ENCODE measurements at regions not wholly inside any gene's neighbourhood (a gene's known extent, or its start where the extent isn't known, plus 50 kb on each side); places are given as distances from the start of the nearest gene placed in this dataset.

DNA sequence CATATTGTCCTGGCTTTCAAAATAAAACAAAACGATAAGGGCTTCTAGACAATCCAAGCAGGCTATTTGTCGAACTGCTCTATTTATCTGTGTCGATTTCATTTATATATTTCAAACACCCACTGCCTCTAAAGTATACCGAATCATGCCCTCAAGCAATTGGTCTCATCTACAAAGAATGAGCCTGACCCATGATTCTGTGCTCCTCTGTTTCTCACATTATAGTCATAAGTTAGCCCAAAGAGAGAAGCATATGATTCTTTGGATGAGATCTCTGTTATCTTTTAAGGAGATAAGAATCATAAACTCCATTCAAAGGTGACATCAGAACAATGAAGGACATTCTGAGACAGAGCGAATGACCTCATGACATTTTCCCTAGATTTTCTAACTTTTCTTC lies 191.1 kb downstream of the MAP2K6 start:
- no peaks in the 10 kb centered on the region for H3K9me3 ChIP-seq
- ChIA-PET CTCF (no interaction called here), POLR2A (no interaction called here)
- no peak overlapping the region for H3K4me3 Mint-ChIP-seq
- H3K4me1 ChIP-seq (ENCODE audit: control insufficient read depth in 1 of 2, extremely low read depth in 1 of 2, insufficient read depth in 2 of 2, low read length in 2 of 2) = no peaks in the 10 kb centered on the region
- H3K4me1 Mint-ChIP-seq = peaks cover 14 to 23% (median 15%) of the 10 kb centered on the region in 3 donors
- no peak overlapping the region for H3K4me3 ChIP-seq (ENCODE audit: control insufficient read depth in 1 of 2, extremely low read depth in 1 of 2, low read length in 1 of 2)
- H3K27ac Mint-ChIP-seq = no peak overlapping the region
- H3K36me3 ChIP-seq (ENCODE audit: control insufficient read depth in 2 of 2, extremely low read depth in 1 of 2, insufficient read depth in 1 of 2, low read length in 1 of 2) = no peaks in the 10 kb centered on the region
- H3K27me3 Mint-ChIP-seq = peaks cover 5 to 13% of the 10 kb centered on the region in 2 donors
- no peaks in the 10 kb centered on the region for H3K36me3 Mint-ChIP-seq
- no peak for DNase-seq
- WGBS (ENCODE audit: insufficient coverage) = 83% methylated on average over 1 of the region's 5 CpGs
- H3K27ac ChIP-seq (ENCODE audit: low read length) = no peak overlapping the region
- no peak for ATAC-seq (replicated peaks in 1 of 4)
- H3K27me3 ChIP-seq (replicated peaks in 1 of 2; ENCODE audit: control insufficient read depth in 2 of 2, extremely low read depth in 1 of 2, insufficient read depth in 2 of 2, low read length in 1 of 2) = no peaks in the 10 kb centered on the region
- no peaks in the 10 kb centered on the region for H3K9me3 Mint-ChIP-seq

DNA sequence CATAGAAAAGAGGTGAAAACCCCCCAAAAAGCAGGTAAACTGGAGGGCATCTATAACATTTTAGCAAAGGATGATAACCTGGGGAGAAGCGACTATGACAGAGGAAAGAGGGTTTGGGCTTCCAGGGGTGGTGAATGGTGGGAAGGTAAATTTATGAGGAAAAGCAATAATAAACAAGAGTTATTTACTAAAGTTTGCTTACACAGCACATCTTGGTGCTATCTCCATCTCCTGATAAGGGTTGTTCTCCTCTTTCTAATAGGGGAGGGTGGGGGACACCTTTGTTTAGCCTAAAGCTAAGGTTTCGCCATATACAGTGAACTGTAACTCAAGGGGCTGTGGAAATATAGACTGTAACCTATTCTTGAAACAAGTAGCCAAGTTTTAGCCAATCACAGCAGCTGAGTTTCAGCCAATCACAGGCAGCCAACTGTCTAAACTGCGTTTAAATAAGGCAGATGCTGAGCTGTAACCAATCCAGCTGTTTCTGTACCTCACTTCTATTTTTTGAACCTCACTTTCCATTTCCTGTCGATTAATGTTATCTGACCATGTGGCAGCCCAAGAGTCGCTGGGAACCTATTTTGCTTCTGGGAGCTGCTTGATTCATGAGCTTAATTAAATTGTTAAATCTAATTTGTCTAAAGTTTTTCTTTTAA lies 191.8 kb downstream of the MAP2K6 start:
- ATAC-seq (replicated peaks in 1 of 4) = no peak
- H3K4me1 Mint-ChIP-seq = peaks cover 14 to 23% (median 15%) of the 10 kb centered on the region in 3 donors
- Histone ChIP-seq H3K9me3 (no peaks in the 10 kb centered on the region), H3K27ac (ENCODE audit: low read length) (no peak overlapping the region), H3K4me1 (ENCODE audit: control insufficient read depth in 1 of 2, extremely low read depth in 1 of 2, insufficient read depth in 2 of 2, low read length in 2 of 2) (no peaks in the 10 kb centered on the region), H3K27me3 (replicated peaks in 1 of 2; ENCODE audit: control insufficient read depth in 2 of 2, extremely low read depth in 1 of 2, insufficient read depth in 2 of 2, low read length in 1 of 2) (no peaks in the 10 kb centered on the region), H3K4me3 (ENCODE audit: control insufficient read depth in 1 of 2, extremely low read depth in 1 of 2, low read length in 1 of 2) (no peak overlapping the region), H3K36me3 (ENCODE audit: control insufficient read depth in 2 of 2, extremely low read depth in 1 of 2, insufficient read depth in 1 of 2, low read length in 1 of 2) (no peaks in the 10 kb centered on the region)
- ChIA-PET CTCF (interaction anchor here in 1 of 2 donors (0.8 kb wide), 1 partner anchor 83 kb away, joined by 3 read pairs; no protein-coding TSS in a partner anchor), POLR2A (interaction anchor here in 1 of 2 donors (0.6 kb wide), 1 partner anchor 33 kb away, joined by 3 read pairs; no protein-coding TSS in a partner anchor)
- H3K9me3 Mint-ChIP-seq = no peaks in the 10 kb centered on the region
- WGBS (ENCODE audit: insufficient coverage) = 79% methylated on average over 2 of the region's 5 CpGs
- no peak overlapping the region for H3K27ac Mint-ChIP-seq
- H3K4me3 Mint-ChIP-seq = no peak overlapping the region
- DNase-seq = no peak
- H3K27me3 Mint-ChIP-seq = peaks cover 5 to 13% of the 10 kb centered on the region in 2 donors
- H3K36me3 Mint-ChIP-seq = no peaks in the 10 kb centered on the region

DNA sequence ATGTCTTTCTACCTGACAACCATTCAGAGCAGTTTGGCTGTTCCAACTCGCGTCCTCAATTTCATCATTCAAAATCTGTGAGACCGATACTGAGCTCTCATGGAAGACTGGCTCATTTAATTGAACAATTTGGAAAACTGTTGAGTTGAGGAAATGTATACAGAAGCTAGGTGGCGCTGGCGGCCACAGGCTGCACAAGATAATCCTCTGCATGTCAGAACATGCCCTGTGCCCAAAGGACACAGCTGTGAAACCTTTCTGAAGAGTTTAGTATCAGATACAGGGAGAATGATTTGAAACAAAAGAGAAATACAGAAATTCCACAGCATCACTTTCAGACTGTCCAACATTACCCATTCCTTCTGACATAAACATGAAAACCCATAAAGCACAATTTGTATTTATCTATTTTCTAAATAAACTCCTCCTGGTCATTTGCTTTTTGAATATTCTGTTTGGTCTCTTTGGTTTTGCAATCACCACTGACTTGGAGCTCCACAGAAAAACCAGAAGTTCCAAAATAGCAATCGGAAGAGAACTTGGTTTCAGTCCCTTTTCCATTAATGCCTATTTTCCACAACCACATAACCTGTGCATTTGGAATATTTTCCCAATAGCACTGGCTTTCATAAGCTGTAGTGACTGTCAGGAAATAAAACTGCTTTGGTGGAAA lies 192.8 kb downstream of the MAP2K6 start:
- no peak overlapping the region for H3K27ac Mint-ChIP-seq

DNA sequence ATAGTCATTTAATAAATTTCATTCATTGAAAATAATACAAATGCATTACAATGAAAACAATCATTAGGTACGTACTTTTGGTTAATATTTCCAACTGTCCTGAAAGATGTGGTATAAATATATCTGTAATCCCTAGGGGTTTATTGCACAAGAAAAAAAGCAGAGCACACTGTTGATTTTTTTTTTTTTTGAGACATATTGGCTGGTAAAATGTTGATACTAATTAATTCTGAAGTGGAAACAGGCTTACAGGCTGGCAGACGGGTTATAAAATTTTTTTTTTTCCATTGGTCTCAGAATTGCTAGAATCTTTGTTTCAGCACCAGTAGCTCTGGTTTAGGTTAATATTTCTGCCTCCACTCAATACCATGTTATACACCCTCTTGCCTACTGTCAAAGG lies 193.6 kb downstream of the MAP2K6 start:
- no peaks in the 10 kb centered on the region for H3K27me3 ChIP-seq (replicated peaks in 1 of 2; ENCODE audit: control insufficient read depth in 2 of 2, extremely low read depth in 1 of 2, insufficient read depth in 2 of 2, low read length in 1 of 2)
- no peak overlapping the region for H3K27ac ChIP-seq (ENCODE audit: low read length)
- H3K36me3 ChIP-seq (ENCODE audit: control insufficient read depth in 2 of 2, extremely low read depth in 1 of 2, insufficient read depth in 1 of 2, low read length in 1 of 2) = no peaks in the 10 kb centered on the region
- ATAC-seq (replicated peaks in 1 of 4) = no peak
- no peak overlapping the region for H3K27ac Mint-ChIP-seq
- DNase-seq = no peak
- H3K4me1 Mint-ChIP-seq = peaks cover 3 to 12% (median 5%) of the 10 kb centered on the region in 3 donors
- H3K36me3 Mint-ChIP-seq = no peaks in the 10 kb centered on the region
- no peak overlapping the region for H3K4me3 ChIP-seq (ENCODE audit: control insufficient read depth in 1 of 2, extremely low read depth in 1 of 2, low read length in 1 of 2)
- no peak overlapping the region for H3K4me3 Mint-ChIP-seq
- no peaks in the 10 kb centered on the region for H3K9me3 Mint-ChIP-seq
- peaks cover 5 to 13% of the 10 kb centered on the region in 2 donors for H3K27me3 Mint-ChIP-seq
- no peaks in the 10 kb centered on the region for H3K9me3 ChIP-seq
- WGBS (ENCODE audit: insufficient coverage) = no CpG with 5 or more reads among the region's 2 CpGs
- ChIA-PET POLR2A (no interaction called here), CTCF (interaction anchor here in 1 of 2 donors (0.6 kb wide), 1 partner anchor 165 kb away, joined by 3 read pairs; no protein-coding TSS in a partner anchor)
- H3K4me1 ChIP-seq (ENCODE audit: control insufficient read depth in 1 of 2, extremely low read depth in 1 of 2, insufficient read depth in 2 of 2, low read length in 2 of 2) = no peaks in the 10 kb centered on the region

More for the DNA sequence above, 192.8 kb downstream of the MAP2K6 start:
- WGBS (ENCODE audit: insufficient coverage) = 8% methylated on average over 2 of the region's 6 CpGs
- Histone ChIP-seq H3K4me3 (ENCODE audit: control insufficient read depth in 1 of 2, extremely low read depth in 1 of 2, low read length in 1 of 2) (no peak overlapping the region), H3K4me1 (ENCODE audit: control insufficient read depth in 1 of 2, extremely low read depth in 1 of 2, insufficient read depth in 2 of 2, low read length in 2 of 2) (no peaks in the 10 kb centered on the region), H3K36me3 (ENCODE audit: control insufficient read depth in 2 of 2, extremely low read depth in 1 of 2, insufficient read depth in 1 of 2, low read length in 1 of 2) (no peaks in the 10 kb centered on the region), H3K27ac (ENCODE audit: low read length) (no peak overlapping the region), H3K27me3 (replicated peaks in 1 of 2; ENCODE audit: control insufficient read depth in 2 of 2, extremely low read depth in 1 of 2, insufficient read depth in 2 of 2, low read length in 1 of 2) (no peaks in the 10 kb centered on the region), H3K9me3 (no peaks in the 10 kb centered on the region)
- POLR2A ChIA-PET = no interaction called here
- peak in 2 of 35 experiments; percentile 0 to 10 for DNase-seq
- Mint-ChIP-seq H3K27me3 (peaks cover 5 to 13% of the 10 kb centered on the region in 2 donors), H3K4me3 (no peak overlapping the region), H3K4me1 (peaks cover 11 to 20% (median 13%) of the 10 kb centered on the region in 3 donors), H3K9me3 (no peaks in the 10 kb centered on the region), H3K36me3 (no peaks in the 10 kb centered on the region)
- CTCF ChIA-PET = interaction anchor here in 1 of 2 donors (0.6 kb wide), 1 partner anchor 165 kb away, joined by 3 read pairs; no protein-coding TSS in a partner anchor
- ATAC-seq (replicated peaks in 1 of 4) = no peak

DNA sequence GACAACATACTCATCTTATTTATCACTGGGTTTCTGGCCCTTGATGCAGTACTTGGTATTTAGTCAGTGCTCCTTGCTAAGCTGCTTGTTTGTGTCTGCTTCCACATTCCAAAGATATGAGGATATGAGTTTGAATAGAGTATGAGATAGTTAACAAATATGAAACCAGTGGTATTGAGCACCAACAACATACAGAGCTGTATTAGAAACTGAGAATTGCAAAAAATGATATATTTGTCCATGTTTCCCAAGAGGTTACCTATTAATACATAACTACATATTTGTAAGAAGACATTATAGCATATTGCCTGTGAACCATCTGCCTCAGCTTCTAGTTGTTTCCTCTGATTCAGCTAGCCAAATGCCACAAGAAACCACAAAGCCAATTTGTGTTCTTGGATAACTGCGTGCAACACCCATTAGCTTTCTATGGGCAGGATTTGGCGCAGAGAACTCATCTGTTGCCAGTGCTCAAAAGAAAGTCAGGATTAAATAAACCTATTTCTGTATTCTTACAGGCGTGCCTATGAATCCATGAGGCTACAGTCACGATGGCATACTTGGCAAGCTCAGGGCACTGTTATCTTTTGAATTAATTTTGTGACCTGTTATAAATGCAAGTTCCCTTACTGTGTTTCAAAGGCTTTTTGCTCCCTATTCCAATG lies 194.4 kb downstream of the MAP2K6 start:
- no peak for ATAC-seq (replicated peaks in 1 of 4)
- no peak overlapping the region for H3K27ac Mint-ChIP-seq
- Histone ChIP-seq H3K27me3 (replicated peaks in 1 of 2; ENCODE audit: control insufficient read depth in 2 of 2, extremely low read depth in 1 of 2, insufficient read depth in 2 of 2, low read length in 1 of 2) (no peaks in the 10 kb centered on the region), H3K27ac (ENCODE audit: low read length) (no peak overlapping the region), H3K9me3 (no peaks in the 10 kb centered on the region), H3K36me3 (ENCODE audit: control insufficient read depth in 2 of 2, extremely low read depth in 1 of 2, insufficient read depth in 1 of 2, low read length in 1 of 2) (no peaks in the 10 kb centered on the region), H3K4me1 (ENCODE audit: control insufficient read depth in 1 of 2, extremely low read depth in 1 of 2, insufficient read depth in 2 of 2, low read length in 2 of 2) (no peaks in the 10 kb centered on the region), H3K4me3 (ENCODE audit: control insufficient read depth in 1 of 2, extremely low read depth in 1 of 2, low read length in 1 of 2) (no peak overlapping the region)
- 46% methylated on average over 3 of the region's 4 CpGs for WGBS (ENCODE audit: insufficient coverage)
- POLR2A ChIA-PET = no interaction called here
- no peaks in the 10 kb centered on the region for H3K9me3 Mint-ChIP-seq
- H3K36me3 Mint-ChIP-seq = no peaks in the 10 kb centered on the region
- H3K4me1 Mint-ChIP-seq = peaks cover 0 to 9% (median 5%) of the 10 kb centered on the region in 3 donors
- CTCF ChIA-PET = interaction anchor here in 1 of 2 donors (1.2 kb wide), 1 partner anchor 10 kb away, joined by 3 read pairs; no protein-coding TSS in a partner anchor
- peaks cover 5 to 13% of the 10 kb centered on the region in 2 donors for H3K27me3 Mint-ChIP-seq
- no peak overlapping the region for H3K4me3 Mint-ChIP-seq
- no peak for DNase-seq

DNA sequence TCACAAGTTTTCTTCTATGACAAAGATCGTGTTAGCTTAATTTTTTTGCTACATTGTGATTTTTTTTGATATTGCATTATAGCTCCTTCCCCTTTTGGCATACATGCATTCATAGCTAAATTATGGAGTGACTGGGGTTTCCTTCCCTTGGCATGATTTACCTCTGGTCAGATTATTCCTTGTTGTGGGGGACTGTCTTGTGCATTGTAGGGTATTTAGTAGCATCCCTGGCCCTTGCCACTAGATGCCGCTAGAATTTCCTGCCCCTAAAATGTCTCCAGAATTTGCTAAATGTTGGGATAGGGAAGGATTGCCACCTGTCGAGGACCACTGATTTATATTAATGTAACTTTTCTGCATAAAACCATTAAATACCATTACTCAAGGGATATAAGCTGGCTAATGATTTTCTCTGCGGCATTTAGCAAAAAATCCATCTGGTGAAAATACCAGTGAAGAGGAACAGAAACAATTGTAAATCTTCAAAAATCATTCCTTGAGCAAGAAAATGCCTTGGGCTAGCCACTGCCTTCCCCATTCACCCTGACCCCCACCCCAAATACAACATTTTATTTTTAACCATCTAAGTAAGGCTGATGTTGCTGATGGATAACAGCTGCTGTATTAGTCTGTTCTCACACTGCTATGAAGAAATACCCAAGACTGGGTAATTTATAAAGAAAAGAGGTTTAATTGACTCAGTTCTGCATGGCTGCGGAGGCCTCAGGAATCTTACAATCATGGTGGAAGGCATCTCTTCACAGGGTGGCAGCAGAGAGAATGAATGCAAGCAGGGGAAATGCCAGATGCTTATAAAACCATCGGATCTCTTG lies 195.2 kb downstream of the MAP2K6 start:
- Mint-ChIP-seq H3K27ac (no peak overlapping the region), H3K4me3 (no peak overlapping the region)
- ATAC-seq (replicated peaks in 1 of 4) = no peak

More for the DNA sequence above, 195.2 kb downstream of the MAP2K6 start:
- Mint-ChIP-seq H3K4me1 (peaks cover 0 to 9% (median 5%) of the 10 kb centered on the region in 3 donors), H3K27me3 (peaks cover 5 to 13% of the 10 kb centered on the region in 2 donors), H3K36me3 (no peaks in the 10 kb centered on the region), H3K9me3 (no peaks in the 10 kb centered on the region)
- CTCF ChIA-PET = interaction anchor here in 1 of 2 donors (1.2 kb wide), 1 partner anchor 10 kb away, joined by 3 read pairs; no protein-coding TSS in a partner anchor
- DNase-seq = no peak
- Histone ChIP-seq H3K27ac (ENCODE audit: low read length) (no peak overlapping the region), H3K27me3 (replicated peaks in 1 of 2; ENCODE audit: control insufficient read depth in 2 of 2, extremely low read depth in 1 of 2, insufficient read depth in 2 of 2, low read length in 1 of 2) (no peaks in the 10 kb centered on the region), H3K36me3 (ENCODE audit: control insufficient read depth in 2 of 2, extremely low read depth in 1 of 2, insufficient read depth in 1 of 2, low read length in 1 of 2) (no peaks in the 10 kb centered on the region), H3K4me3 (ENCODE audit: control insufficient read depth in 1 of 2, extremely low read depth in 1 of 2, low read length in 1 of 2) (no peak overlapping the region), H3K9me3 (no peaks in the 10 kb centered on the region), H3K4me1 (ENCODE audit: control insufficient read depth in 1 of 2, extremely low read depth in 1 of 2, insufficient read depth in 2 of 2, low read length in 2 of 2) (no peaks in the 10 kb centered on the region)
- POLR2A ChIA-PET = no interaction called here
- WGBS (ENCODE audit: insufficient coverage) = 100% methylated on average over 1 of the region's 6 CpGs

Measured in T-cell (primary cell).